Adrenal gland (tissue), 5 donors: ENCODE measurements at regions not wholly inside any gene's neighbourhood (a gene's known extent, or its start where the extent isn't known, plus 50 kb on each side); places are given as distances from the start of the nearest gene placed in this dataset.

ENCODE experiments used
- CTCF ChIP-seq, 6 experiments: fragments of 450-650 bp in 4 of 6; fragments of 200-600 bp in 2 of 6; sonication (generic) in 1 of 6; IDR thresholded peaks; 1 replicate in 5 of 6; 2 replicates in 1 of 6; pipeline versions ENCODE4 v1.5.1 to v1.8.0; 2016 to 2021; ENCODE audit warnings: antibody characterized with exemption in 6 of 6, mild to moderate bottlenecking in 2 of 6, moderate library complexity in 1 of 6
- POLR2A ChIP-seq, 2 donors: fragments of 450-650 bp; IDR thresholded peaks; one replicate each; pipeline ENCODE4 v1.6.1; 2017; ENCODE audit warnings: antibody characterized with exemption in 2 of 2, mild to moderate bottlenecking in 2 of 2, moderate library complexity in 1 of 2
- donor health status: DM: no; HTN: no; CAD: no.

GRCh38 chr1:11394592-11395245 lies 84.2 kb upstream of the DISP3 start:
- TF ChIP-seq CTCF (IDR thresholded peaks at IDR 0.05) = no peak
- no peak for TF ChIP-seq POLR2A (IDR thresholded peaks at IDR 0.05)
